ENCODE measurements at regions not wholly inside any gene's neighbourhood (a gene's known extent, or its start where the extent isn't known, plus 50 kb on each side); places are given as distances from the start of the nearest gene placed in this dataset. TPM values are rescaled to one million over a fixed set of nuclear protein-coding genes. Genes with fewer than 3 reads are reported as not detected.

DNA sequence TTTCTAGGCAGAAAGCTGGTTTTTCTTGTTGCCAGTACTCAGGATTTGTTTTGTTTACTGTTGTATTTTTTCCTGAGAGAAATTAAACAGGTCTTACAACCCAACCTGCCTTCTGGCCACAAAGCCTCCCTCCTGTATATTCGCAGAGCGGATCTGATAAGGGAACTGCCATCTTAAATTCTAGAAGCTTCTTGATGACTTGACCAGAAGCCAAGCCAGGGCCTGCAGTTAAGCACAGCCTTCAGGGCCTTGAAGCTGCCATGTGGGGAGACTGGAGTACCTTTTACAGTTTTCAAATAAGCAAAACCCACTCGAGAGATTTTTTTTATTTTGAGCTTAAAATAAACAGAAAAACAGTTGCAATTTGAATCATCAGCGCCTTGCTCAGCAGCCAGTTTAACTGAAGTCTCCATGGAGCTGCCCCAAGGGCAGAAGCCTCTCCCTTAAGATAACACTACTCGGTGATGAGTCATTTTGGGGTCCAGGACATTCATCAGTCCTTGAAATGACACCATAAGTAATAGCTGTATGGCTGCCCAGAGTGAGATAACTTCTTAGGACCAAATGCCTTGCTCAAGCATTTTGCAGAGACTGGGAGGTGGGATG lies 51.5 kb upstream of the PHLPP1 start:
- no peaks in the 10 kb centered on the region for H3K79me2 ChIP-seq
- WGBS (ENCODE audit: low lambda C conversion rate, missing lambda C conversion rate): 64% methylated on average over 5 of the region's 5 CpGs
- peak; percentile 22 for DNase-seq (ENCODE audit: low spot score)
- no peak for TF ChIP-seq CTCF (IDR thresholded peaks at IDR 0.05; ENCODE audit: poor library complexity)
- TF ChIP-seq EZH2phosphoT487 (IDR thresholded peaks at IDR 0.05; ENCODE audit: low read depth, severe bottlenecking, unreplicated experiment): no peak
- no peak for TF ChIP-seq EZH2 (IDR thresholded peaks at IDR 0.05; ENCODE audit: borderline replicate concordance)
- H3K9me2 ChIP-seq (replicated peaks; ENCODE audit: insufficient read depth): no peaks in the 10 kb centered on the region
- H3K4me2 ChIP-seq: no peak overlapping the region
- no peak overlapping the region for H2AFZ ChIP-seq
- peak overlapping the region; percentile 55 for H3K27ac ChIP-seq
- no peak overlapping the region for H3K4me3 ChIP-seq
- H3K27me3 ChIP-seq: no peaks in the 10 kb centered on the region
- no peaks in the 10 kb centered on the region for H4K20me1 ChIP-seq (ENCODE audit: insufficient read depth, poor library complexity, severe bottlenecking)
- H3K4me1 ChIP-seq (ENCODE audit: insufficient read depth): no peaks in the 10 kb centered on the region
- no peaks in the 10 kb centered on the region for H3K36me3 ChIP-seq (replicated peaks; ENCODE audit: insufficient read depth, low read depth)
- no peaks in the 10 kb centered on the region for H3K9me3 ChIP-seq (ENCODE audit: low read depth)

DNA sequence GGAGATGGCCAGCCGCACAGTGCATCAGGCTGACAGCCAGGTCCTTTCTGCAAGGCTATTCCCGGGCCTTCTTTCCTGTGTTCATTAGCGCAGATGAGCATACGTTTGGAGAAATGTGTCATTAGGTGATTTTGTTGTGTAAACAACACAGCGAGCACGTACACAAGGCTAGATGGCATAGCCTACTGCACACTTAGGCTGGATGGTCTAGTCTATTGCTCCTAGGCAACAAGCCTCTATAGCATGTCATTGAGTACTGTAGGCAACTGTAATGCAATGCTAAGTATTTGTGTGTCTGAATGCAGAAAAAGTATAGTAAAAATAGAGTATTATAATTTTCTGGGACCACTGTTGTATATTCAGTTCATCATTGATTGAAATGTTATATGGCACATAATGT lies 50.9 kb upstream of the PHLPP1 start:
- 77% methylated on average over 6 of the region's 6 CpGs for WGBS (ENCODE audit: low lambda C conversion rate, missing lambda C conversion rate)
- Histone ChIP-seq H3K36me3 (replicated peaks; ENCODE audit: insufficient read depth, low read depth) (no peaks in the 10 kb centered on the region), H3K79me2 (no peaks in the 10 kb centered on the region), H3K27ac (no peak overlapping the region), H3K9me2 (replicated peaks; ENCODE audit: insufficient read depth) (no peaks in the 10 kb centered on the region), H2AFZ (no peak overlapping the region), H3K4me2 (no peak overlapping the region), H3K9me3 (ENCODE audit: low read depth) (no peaks in the 10 kb centered on the region), H4K20me1 (ENCODE audit: insufficient read depth, poor library complexity, severe bottlenecking) (no peaks in the 10 kb centered on the region), H3K4me3 (no peak overlapping the region), H3K4me1 (ENCODE audit: insufficient read depth) (no peaks in the 10 kb centered on the region), H3K27me3 (no peaks in the 10 kb centered on the region)
- no peak for DNase-seq (ENCODE audit: low spot score)
- no peak for TF ChIP-seq EZH2phosphoT487 (IDR thresholded peaks at IDR 0.05; ENCODE audit: low read depth, severe bottlenecking, unreplicated experiment)
- TF ChIP-seq CTCF (IDR thresholded peaks at IDR 0.05; ENCODE audit: poor library complexity): no peak
- no peak for TF ChIP-seq EZH2 (IDR thresholded peaks at IDR 0.05; ENCODE audit: borderline replicate concordance)

DNA sequence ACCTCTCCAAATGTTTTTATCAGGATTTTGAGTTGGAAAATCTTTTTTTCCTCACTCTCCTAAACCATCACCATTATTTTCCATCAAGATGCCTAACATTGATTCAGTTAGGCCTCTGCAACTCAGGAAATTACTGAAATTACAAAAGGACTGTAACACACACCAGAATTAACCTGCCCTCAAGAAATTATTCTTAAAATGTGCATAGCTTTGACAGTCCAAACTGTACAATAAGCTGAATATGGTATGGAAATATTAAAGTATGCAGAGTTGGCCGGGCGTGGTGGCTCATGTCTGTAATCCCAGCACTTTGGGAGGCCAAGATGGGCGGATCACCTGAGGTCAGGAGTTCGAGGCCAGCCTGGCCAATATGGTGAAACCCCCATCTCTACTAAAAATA lies 50.2 kb upstream of the PHLPP1 start:
- H3K36me3 ChIP-seq (replicated peaks; ENCODE audit: insufficient read depth, low read depth): no peaks in the 10 kb centered on the region
- TF ChIP-seq EZH2 (IDR thresholded peaks at IDR 0.05; ENCODE audit: borderline replicate concordance): no peak
- no peak for TF ChIP-seq CTCF (IDR thresholded peaks at IDR 0.05; ENCODE audit: poor library complexity)
- no peak for TF ChIP-seq EZH2phosphoT487 (IDR thresholded peaks at IDR 0.05; ENCODE audit: low read depth, severe bottlenecking, unreplicated experiment)
- no peak overlapping the region for H3K4me2 ChIP-seq
- no peaks in the 10 kb centered on the region for H3K27me3 ChIP-seq
- H2AFZ ChIP-seq: no peak overlapping the region
- no peak overlapping the region for H3K27ac ChIP-seq
- no peaks in the 10 kb centered on the region for H3K9me2 ChIP-seq (replicated peaks; ENCODE audit: insufficient read depth)
- no peaks in the 10 kb centered on the region for H3K9me3 ChIP-seq (ENCODE audit: low read depth)
- no peaks in the 10 kb centered on the region for H4K20me1 ChIP-seq (ENCODE audit: insufficient read depth, poor library complexity, severe bottlenecking)
- H3K4me1 ChIP-seq (ENCODE audit: insufficient read depth): no peaks in the 10 kb centered on the region
- no peaks in the 10 kb centered on the region for H3K79me2 ChIP-seq
- no peak for DNase-seq (ENCODE audit: low spot score)
- WGBS (ENCODE audit: low lambda C conversion rate, missing lambda C conversion rate): 99% methylated on average over 4 of the region's 4 CpGs
- no peak overlapping the region for H3K4me3 ChIP-seq

Small RNA genes in the stretch of these regions (small RNA-seq; reads per million reads assigned to genes)
- gene RN7SL705P: not detected

Measured in hepatocyte (in vitro differentiated cells).